ENCODE measurements at regions not wholly inside any gene's neighbourhood (a gene's known extent, or its start where the extent isn't known, plus 50 kb on each side); places are given as distances from the start of the nearest gene placed in this dataset.

DNA sequence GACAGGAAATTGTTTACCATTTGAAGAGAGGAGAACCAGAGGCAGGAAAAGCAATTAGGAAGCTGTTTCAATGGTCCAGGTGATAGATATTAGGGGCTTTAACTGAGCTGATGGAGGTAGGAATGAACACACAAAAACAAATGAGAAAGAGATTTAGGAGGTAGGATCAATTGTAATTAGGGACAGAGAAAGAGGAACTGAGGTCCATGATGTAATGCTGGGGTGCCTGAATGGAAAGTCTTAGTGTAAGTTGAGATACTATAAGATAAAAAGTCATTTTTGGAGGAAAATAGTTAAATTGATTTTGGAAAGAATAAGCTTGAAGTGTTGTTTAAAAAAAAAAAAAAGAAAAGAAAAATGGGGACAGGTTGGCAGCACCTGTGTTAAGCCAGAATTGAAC lies 58.5 kb upstream of the B3GAT2 start:
- TF ChIP-seq MYC (IDR thresholded peaks at IDR 0.05; ENCODE audit: borderline replicate concordance, low read length), result no peak
- no peak for TF ChIP-seq CTCF (IDR thresholded peaks at IDR 0.05)
- TF ChIP-seq CEBPB (IDR thresholded peaks at IDR 0.05), result no peak
- TF ChIP-seq ZFP36 (IDR thresholded peaks at IDR 0.05; ENCODE audit: borderline replicate concordance, partially characterized antibody), result no peak
- TF ChIP-seq RCOR1 (IDR thresholded peaks at IDR 0.05; ENCODE audit: low read depth, low read length), result no peak
- TF ChIP-seq HMGXB4 (CRISPR knock-in tag; IDR thresholded peaks at IDR 0.05; ENCODE audit: borderline replicate concordance), result no peak
- TF ChIP-seq, protein P1, sequence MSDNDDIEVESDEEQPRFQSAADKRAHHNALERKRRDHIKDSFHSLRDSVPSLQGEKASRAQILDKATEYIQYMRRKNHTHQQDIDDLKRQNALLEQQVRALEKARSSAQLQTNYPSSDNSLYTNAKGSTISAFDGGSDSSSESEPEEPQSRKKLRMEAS (IDR thresholded peaks at IDR 0.05), result no peak
- no peak for TF ChIP-seq POLR2A (IDR thresholded peaks at IDR 0.05; ENCODE audit: low read length)
- no peak for TF ChIP-seq CHD4 (IDR thresholded peaks at IDR 0.05; ENCODE audit: borderline replicate concordance)
- no peak for TF ChIP-seq EP300 (IDR thresholded peaks at IDR 0.05)
